ENCODE measurements at regions not wholly inside any gene's neighbourhood (a gene's known extent, or its start where the extent isn't known, plus 50 kb on each side); places are given as distances from the start of the nearest gene placed in this dataset.
"Not testable (repeated sequence)": the region's sequence is repeated elsewhere in the genome, so short reads cannot be mapped to it uniquely, and the experiment has no call there.

GRCh38 chr3:11898611-11899325 is 52.1 kb upstream of the TAMM41 start:
- no peak for DNase-seq

GRCh38 chr3:11899389-11899788 is 52.7 kb upstream of the TAMM41 start:
- DNase-seq = not testable (repeated sequence)

DNA sequence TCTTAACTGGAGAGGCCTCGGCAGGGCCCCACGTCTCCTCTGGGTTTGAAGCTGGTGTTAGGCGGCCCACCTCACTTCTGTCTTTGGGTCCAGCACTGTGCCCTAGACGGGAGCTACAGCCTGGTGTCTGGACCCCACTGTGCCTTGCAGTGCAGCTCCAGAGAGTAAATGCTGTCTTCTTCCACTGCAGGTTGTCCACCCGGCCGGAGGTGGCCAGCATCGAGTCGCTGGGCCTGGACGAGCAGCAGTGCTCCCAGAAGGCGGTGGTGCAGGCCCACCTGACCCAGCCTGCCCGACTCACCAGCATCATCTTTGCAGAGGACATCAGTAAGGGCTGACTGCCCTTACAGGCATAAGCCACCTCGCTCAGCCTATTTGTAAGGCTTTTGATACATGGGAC is 53.1 kb upstream of the TAMM41 start:
- no peak for DNase-seq

DNA sequence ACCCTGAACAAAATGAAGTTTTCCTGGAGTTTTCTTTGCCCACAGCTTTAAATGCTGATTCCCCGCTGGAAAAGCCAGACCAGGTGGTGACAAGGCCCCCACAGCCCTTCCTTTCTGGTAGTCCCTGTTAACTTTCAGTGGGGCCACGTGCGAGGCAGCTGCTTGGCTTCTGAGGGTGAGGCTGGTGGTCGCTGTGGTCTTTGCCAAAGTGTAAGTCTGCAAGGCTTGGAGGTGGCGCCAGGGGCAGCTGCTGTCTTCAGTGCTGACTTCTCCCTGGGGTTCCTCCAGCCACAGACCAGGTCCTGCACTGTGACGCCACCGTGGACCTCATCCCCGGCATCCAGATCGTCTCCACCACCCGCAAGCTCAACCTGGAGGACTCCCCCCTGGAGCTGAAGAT is 54.1 kb upstream of the TAMM41 start:
- no peak for DNase-seq

- no peak for DNase-seq
Measured at GRCh38 chr3:11901286-11901875, 54.7 kb upstream of the TAMM41 start.

GRCh38 chr3:11903047-11903446 is 56.4 kb upstream of the TAMM41 start:
- DNase-seq = no peak

DNA sequence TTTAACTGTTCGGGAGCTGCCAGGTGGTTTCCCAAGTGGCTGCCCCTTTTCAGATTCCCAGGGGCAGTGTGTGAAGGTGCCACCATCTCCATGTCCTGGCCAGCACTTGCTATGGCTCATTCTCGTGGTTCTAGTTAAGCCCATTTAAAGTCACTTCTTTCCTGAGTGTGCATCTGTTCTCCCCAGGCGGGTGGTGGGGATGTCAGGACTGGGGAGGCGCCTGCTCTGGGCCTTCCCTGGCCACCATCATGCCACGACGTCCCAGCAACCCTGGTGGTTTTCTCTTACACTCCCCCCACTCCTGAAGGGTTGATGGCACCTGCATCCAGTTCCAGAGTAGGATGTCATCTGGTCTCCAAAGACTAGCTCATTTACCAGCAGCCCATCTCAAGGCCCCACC is 56.8 kb upstream of the TAMM41 start:
- no peak for DNase-seq

DNA sequence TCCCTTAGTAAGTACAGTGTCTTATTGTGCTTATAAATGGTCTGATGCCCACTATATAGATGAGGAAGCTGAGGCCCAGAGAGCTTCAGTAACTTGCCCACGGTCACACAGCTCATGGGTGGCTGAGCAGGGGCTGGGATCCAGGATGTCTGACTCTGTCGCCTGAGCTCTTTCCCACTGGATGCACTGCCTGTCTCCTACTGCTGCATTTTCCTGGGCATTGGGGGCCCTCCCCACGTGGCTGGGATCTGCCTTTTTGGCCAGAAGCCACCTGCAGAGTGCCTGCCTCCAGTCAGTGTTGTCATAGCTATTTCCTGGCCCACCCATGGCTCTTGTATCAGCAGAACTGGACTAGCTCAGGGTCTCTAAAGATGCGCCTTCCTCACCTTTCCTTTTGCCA is 57.5 kb upstream of the TAMM41 start:
- DNase-seq = no peak

GRCh38 chr3:11906407-11906806 is 59.7 kb upstream of the TAMM41 start:
- DNase-seq = no peak

- DNase-seq = no peak
Measured at GRCh38 chr3:11907667-11908660, 61.3 kb upstream of the TAMM41 start.

GRCh38 chr3:11908981-11909698 is 62.5 kb upstream of the TAMM41 start:
- DNase-seq = no peak

DNA sequence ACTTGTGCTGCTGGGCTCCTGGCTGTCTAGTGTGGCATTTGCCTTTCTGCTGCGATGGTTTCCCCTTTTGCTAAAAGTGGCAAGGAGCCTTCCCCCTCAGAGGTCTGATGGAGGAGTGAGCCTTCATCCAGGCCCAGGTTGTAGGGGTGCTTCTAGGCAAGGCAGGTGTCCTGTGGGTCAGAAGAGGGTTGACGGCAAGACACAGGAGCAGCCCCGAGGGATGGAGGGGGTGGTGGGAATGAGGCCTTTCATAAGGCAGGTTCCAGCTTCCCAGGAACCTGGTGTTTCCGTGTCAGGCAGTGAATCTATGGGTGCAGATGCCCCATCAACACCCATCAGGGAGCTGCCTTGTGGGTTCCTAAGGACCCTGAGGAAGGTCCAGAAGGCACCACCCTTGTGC is 63.0 kb upstream of the TAMM41 start:
- no peak for DNase-seq

DNA sequence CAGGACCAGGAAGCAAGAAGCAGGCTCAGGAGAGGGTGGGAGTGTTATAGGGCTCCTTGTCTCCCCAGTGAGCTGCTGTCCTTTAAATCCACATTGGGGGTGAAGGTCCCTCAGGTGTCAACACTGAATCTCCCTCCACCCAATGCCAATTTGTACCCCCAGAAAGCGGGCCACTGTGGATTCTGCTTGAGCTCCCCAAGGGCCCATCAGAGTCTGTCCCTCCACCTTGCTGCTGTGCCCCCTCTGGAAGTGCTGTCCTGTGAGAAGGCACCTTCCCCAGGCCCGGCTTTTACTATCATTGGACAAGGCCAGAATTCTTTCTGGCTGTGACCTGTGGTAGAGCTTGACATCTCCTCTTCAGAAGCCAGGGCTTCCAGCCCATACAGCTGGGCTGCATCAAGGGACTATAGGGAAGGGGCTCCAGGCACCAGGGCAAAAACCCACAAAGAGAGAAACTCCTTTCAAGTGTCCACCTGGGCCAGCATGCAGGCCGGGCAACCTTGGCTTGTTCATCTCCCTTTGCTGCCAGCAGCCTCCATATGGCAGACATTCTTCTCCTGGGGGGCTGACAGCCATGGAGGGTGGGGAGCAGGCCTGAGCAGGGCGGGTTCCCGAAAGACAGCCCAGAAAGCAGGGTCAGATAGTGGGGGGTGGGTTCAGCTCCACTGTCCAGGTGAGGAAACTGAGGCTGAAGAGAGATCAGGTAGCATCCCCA is 63.7 kb upstream of the TAMM41 start:
- DNase-seq = not testable (repeated sequence)

DNA sequence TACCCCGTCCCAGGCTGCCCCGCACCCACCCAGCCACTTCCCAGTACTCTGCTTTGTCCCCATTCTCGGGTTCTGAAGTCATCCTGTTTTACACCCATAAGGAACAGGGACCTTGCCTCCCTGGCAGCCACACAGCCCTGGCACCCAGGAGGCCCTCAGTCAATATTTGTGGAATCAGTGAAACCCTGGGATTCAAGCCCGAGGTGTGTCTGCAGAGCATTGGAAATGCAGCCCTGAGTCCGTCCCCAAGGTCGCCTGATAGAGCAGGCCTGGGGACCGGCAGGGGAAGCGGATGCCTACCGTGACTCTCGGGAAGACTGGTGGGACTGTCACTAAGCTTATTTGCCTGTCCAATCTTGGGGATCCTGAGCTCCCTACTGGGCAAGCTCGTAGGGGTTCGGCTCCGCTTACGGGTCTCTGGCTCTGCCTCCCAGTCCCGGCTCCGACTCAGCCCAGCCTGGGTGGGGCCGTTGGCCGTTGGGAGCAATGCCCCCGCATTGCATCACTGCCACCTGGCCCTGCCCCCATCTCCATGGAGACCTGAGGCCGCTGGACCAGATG is 64.4 kb upstream of the TAMM41 start:
- no peak for DNase-seq

GRCh38 chr3:11911887-11912286 is 65.2 kb upstream of the TAMM41 start:
- DNase-seq = not testable (repeated sequence)

DNA sequence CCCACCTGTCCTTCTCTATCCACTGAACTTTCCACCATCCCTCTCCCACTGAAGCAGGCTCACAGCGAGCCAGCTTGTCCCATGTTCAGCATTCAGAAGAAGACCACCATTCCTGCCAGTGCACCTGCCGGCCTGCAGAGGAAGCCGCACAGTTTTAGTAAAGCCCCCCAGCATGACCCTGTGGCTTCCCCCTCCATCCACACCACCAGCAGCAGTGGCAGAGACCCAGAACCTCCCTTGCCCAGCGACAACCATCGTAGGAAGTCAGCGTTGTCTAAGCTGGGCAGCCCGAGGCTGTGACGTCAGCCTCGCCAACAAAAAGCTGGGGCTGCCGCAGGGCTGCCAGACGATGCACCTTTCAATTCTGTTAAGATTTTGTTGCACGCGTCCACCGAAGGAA is 66.6 kb upstream of the TAMM41 start:
- no peak for DNase-seq

GRCh38 chr3:11914041-11914440 is 67.4 kb upstream of the TAMM41 start:
- DNase-seq = no peak

DNA sequence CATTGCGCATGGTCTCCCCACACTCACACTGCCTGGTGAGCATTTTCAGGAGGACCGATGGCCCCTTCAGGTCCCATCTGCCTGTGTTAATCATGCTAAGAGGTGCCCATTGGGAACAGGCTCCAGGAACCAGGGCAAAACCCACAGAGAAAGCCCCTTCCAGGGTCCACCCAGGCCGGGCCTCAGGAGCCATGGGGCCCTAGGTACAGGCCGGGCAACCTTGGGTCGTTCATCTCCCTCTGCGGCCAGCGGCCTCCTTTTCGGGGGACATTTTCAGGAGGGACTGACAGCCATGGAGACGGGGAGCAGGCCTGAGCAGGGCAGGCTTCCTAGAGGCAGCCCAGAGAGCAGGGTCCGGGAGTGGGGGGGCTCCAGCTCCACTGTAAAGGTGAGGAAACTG is 68.0 kb upstream of the TAMM41 start:
- no peak for DNase-seq

DNA sequence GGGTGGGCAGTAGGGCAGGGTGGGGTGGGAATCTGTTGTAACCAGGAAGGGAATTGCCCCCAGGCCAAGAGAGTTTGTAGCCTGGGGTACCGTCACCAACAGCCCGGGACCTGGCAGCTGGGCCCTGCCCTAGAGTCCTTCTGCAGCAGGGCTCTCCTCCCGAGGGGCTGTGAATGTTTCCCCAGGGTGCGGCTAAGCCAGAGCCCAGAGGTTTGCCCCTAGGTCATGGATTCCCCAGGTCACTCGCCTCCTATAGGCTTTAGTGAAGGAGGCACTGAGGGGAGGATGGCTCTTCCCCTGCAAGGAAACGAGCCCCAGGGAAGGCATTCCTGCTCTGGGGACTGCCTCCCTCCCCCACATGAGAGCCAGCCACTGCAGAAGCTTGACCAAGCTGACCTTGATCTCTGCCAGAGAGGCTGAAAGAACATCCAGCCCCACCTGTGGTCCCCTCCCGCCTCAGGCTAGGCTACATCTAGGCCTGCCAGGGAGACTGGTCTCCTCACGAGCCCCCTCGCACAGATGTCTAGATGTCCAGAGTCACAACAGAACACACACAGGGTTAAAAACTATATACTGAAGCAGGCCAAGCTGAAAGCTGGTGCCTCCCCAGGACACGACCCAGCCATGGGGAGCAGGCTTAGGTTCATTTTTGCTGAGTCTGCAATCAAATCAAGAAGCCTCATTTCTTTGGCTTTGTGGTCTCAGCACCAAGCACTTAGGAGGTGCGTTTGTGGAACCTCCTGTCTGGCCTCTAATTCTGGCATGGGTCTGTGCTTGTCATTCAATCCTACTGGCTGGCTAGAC is 69.1 kb upstream of the TAMM41 start:
- DNase-seq = no peak

GRCh38 chr3:11916425-11916762 is 69.7 kb upstream of the TAMM41 start:
- DNase-seq = not testable (repeated sequence)

DNA sequence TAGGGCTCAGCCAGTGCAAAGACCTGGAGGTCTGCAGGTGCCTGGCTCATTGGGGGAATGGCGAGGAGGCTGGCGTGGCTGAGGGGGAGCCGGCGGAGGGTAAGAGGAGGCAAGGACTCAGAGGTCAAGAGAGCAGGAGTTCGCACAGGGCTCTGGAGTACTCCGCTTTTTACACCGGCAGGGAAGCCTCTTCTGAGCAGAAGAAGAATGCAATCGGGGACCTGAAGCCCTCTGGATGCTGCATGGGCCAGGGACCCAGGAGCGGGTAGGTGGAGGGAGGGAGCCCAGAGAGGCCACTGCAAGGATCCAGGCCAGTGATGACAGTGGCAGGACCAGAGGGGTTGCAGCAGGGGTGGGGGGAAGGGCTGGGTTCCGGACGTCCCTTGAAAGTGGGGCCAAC is 70.4 kb upstream of the TAMM41 start:
- no peak for DNase-seq
